Adipocyte (in vitro differentiated cells): ENCODE measurements at regions not wholly inside any gene's neighbourhood (a gene's known extent, or its start where the extent isn't known, plus 50 kb on each side); places are given as distances from the start of the nearest gene placed in this dataset.
"Not testable (repeated sequence)": the region's sequence is repeated elsewhere in the genome, so short reads cannot be mapped to it uniquely, and the experiment has no call there.

ENCODE experiments used
- DNase-seq: peaks from one replicate; pipeline ENCODE4 v3.0.0-alpha.2; 2015; ENCODE audit warnings: low read depth
- H3K27me3 ChIP-seq: replicated peaks from 2 replicates; pipeline ENCODE4 v1.7.0; 2013; ENCODE audit warnings: mild to moderate bottlenecking, low read length, moderate library complexity; ENCODE audit not compliant: control insufficient read depth, insufficient read depth
- H3K36me3 ChIP-seq: 2 replicates; pipeline ENCODE4 v1.7.0; 2013; ENCODE audit warnings: low read length, mild to moderate bottlenecking, moderate library complexity; ENCODE audit not compliant: control insufficient read depth, insufficient read depth, severe bottlenecking
- H3K4me1 ChIP-seq: 2 replicates; pipeline ENCODE4 v1.7.0; 2013; ENCODE audit warnings: mild to moderate bottlenecking, low read length, moderate library complexity; ENCODE audit not compliant: control insufficient read depth, insufficient read depth
- H3K4me3 ChIP-seq: 2 replicates; pipeline ENCODE4 v1.7.0; 2013; ENCODE audit warnings: mild to moderate bottlenecking, low read length, moderate library complexity
- H3K9ac ChIP-seq: 2 replicates; pipeline ENCODE4 v1.7.0; 2013; ENCODE audit warnings: mild to moderate bottlenecking, low read length, moderate library complexity
- H3K9me3 ChIP-seq: 2 replicates; pipeline ENCODE4 v1.7.0; 2013; ENCODE audit warnings: mild to moderate bottlenecking, low read length, moderate library complexity; ENCODE audit not compliant: control insufficient read depth

GRCh38 chr21:19048098-19048672, 644.6 kb upstream of the TMPRSS15 start:
- no peak overlapping the region for H3K9ac ChIP-seq
- no peak overlapping the region for H3K4me3 ChIP-seq
- no peaks in the 10 kb centered on the region for H3K4me1 ChIP-seq
- peaks cover 10% of the 10 kb centered on the region for H3K9me3 ChIP-seq
- H3K36me3 ChIP-seq: no peaks in the 10 kb centered on the region
- no peaks in the 10 kb centered on the region for H3K27me3 ChIP-seq
- no peak for DNase-seq

GRCh38 chr21:19049567-19049966, 646.0 kb upstream of the TMPRSS15 start:
- H3K9ac ChIP-seq: no peak overlapping the region
- H3K36me3 ChIP-seq: no peaks in the 10 kb centered on the region
- no peak overlapping the region for H3K4me3 ChIP-seq
- H3K4me1 ChIP-seq: no peaks in the 10 kb centered on the region
- no peaks in the 10 kb centered on the region for H3K27me3 ChIP-seq
- H3K9me3 ChIP-seq: peaks cover 22% of the 10 kb centered on the region
- no peak for DNase-seq

GRCh38 chr21:19065164-19065563, 661.6 kb upstream of the TMPRSS15 start:
- Histone ChIP-seq H3K36me3 (no peaks in the 10 kb centered on the region), H3K4me1 (no peaks in the 10 kb centered on the region), H3K9ac (no peak overlapping the region), H3K4me3 (no peak overlapping the region), H3K9me3 (peaks cover 5% of the 10 kb centered on the region), H3K27me3 (no peaks in the 10 kb centered on the region)
- no peak for DNase-seq

- no peaks in the 10 kb centered on the region for H3K9me3 ChIP-seq
- no peaks in the 10 kb centered on the region for H3K4me1 ChIP-seq
- H3K9ac ChIP-seq: no peak overlapping the region
- no peak for DNase-seq
- H3K4me3 ChIP-seq: no peak overlapping the region
- no peaks in the 10 kb centered on the region for H3K27me3 ChIP-seq
- no peaks in the 10 kb centered on the region for H3K36me3 ChIP-seq
These were observed 672.4 kb upstream of the TMPRSS15 start for GRCh38 chr21:19076031-19076430.

- Histone ChIP-seq H3K9me3 (no peaks in the 10 kb centered on the region), H3K9ac (no peak overlapping the region), H3K27me3 (no peaks in the 10 kb centered on the region), H3K36me3 (no peaks in the 10 kb centered on the region), H3K4me3 (no peak overlapping the region), H3K4me1 (no peaks in the 10 kb centered on the region)
- DNase-seq: no peak
These were observed 706.1 kb upstream of the TMPRSS15 start for GRCh38 chr21:19109694-19110093.

GRCh38 chr21:19119259-19119658, 715.7 kb upstream of the TMPRSS15 start:
- not testable (repeated sequence) for DNase-seq, H3K27me3 ChIP-seq, H3K4me3 ChIP-seq

GRCh38 chr21:19120591-19120990, 717.0 kb upstream of the TMPRSS15 start:
- no peak for DNase-seq
- H3K4me1 ChIP-seq: no peaks in the 10 kb centered on the region
- H3K36me3 ChIP-seq: no peaks in the 10 kb centered on the region
- no peaks in the 10 kb centered on the region for H3K27me3 ChIP-seq
- no peak overlapping the region for H3K4me3 ChIP-seq
- no peak overlapping the region for H3K9ac ChIP-seq
- H3K9me3 ChIP-seq: peaks cover 4% of the 10 kb centered on the region

More at GRCh38 chr21:19119259-19119658, 715.7 kb upstream of the TMPRSS15 start:
- not testable (repeated sequence) for H3K36me3 ChIP-seq, H3K4me1 ChIP-seq, H3K9ac ChIP-seq, H3K9me3 ChIP-seq

GRCh38 chr21:19122356-19122755, 718.8 kb upstream of the TMPRSS15 start:
- DNase-seq: no peak
- Histone ChIP-seq H3K4me3 (no peak overlapping the region), H3K4me1 (no peaks in the 10 kb centered on the region), H3K36me3 (no peaks in the 10 kb centered on the region), H3K9me3 (peaks cover 8% of the 10 kb centered on the region), H3K27me3 (no peaks in the 10 kb centered on the region), H3K9ac (no peak overlapping the region)

- no peak for DNase-seq
- Histone ChIP-seq H3K4me3 (no peak overlapping the region), H3K4me1 (no peaks in the 10 kb centered on the region), H3K9ac (no peak overlapping the region), H3K36me3 (no peaks in the 10 kb centered on the region), H3K9me3 (peaks cover 8% of the 10 kb centered on the region), H3K27me3 (no peaks in the 10 kb centered on the region)
These were observed 719.5 kb upstream of the TMPRSS15 start for GRCh38 chr21:19123053-19123452.

- H3K4me3 ChIP-seq: no peak overlapping the region
- no peaks in the 10 kb centered on the region for H3K27me3 ChIP-seq
- DNase-seq: no peak
- H3K9ac ChIP-seq: no peak overlapping the region
- H3K36me3 ChIP-seq: no peaks in the 10 kb centered on the region
- H3K9me3 ChIP-seq: peaks cover 4% of the 10 kb centered on the region
- H3K4me1 ChIP-seq: no peaks in the 10 kb centered on the region
These were observed 719.9 kb upstream of the TMPRSS15 start for GRCh38 chr21:19123525-19123924.

GRCh38 chr21:19124691-19125090, 721.1 kb upstream of the TMPRSS15 start:
- peaks cover 4% of the 10 kb centered on the region for H3K9me3 ChIP-seq
- H3K36me3 ChIP-seq: no peaks in the 10 kb centered on the region
- H3K4me3 ChIP-seq: no peak overlapping the region
- H3K4me1 ChIP-seq: no peaks in the 10 kb centered on the region
- no peaks in the 10 kb centered on the region for H3K27me3 ChIP-seq
- DNase-seq: no peak
- no peak overlapping the region for H3K9ac ChIP-seq

GRCh38 chr21:19130379-19131028, 726.9 kb upstream of the TMPRSS15 start:
- Histone ChIP-seq H3K4me1 (no peaks in the 10 kb centered on the region), H3K4me3 (no peak overlapping the region), H3K27me3 (no peaks in the 10 kb centered on the region), H3K9me3 (peaks cover 4% of the 10 kb centered on the region), H3K9ac (no peak overlapping the region), H3K36me3 (no peaks in the 10 kb centered on the region)
- no peak for DNase-seq
